ENCODE measurements at regions not wholly inside any gene's neighbourhood (a gene's known extent, or its start where the extent isn't known, plus 50 kb on each side); places are given as distances from the start of the nearest gene placed in this dataset.

GRCh38 chr4:138724530-138724929 is 291.1 kb upstream of the NOCT start:
- TF ChIP-seq SIN3A (IDR thresholded peaks at IDR 0.05; ENCODE audit: borderline replicate concordance, insufficient read depth, low read length) (no peak), TAF1 (IDR thresholded peaks at IDR 0.05; ENCODE audit: borderline replicate concordance, insufficient read depth, low read length) (no peak), POLR2AphosphoS5 (IDR thresholded peaks at IDR 0.05; ENCODE audit: low read depth, low read length) (no peak)

Measured in PFSK-1 (cell line).